HCEC 1CT (cell line): ENCODE measurements at regions not wholly inside any gene's neighbourhood (a gene's known extent, or its start where the extent isn't known, plus 50 kb on each side); places are given as distances from the start of the nearest gene placed in this dataset.
"Not testable (repeated sequence)": the region's sequence is repeated elsewhere in the genome, so short reads cannot be mapped to it uniquely, and the experiment has no call there.

Experiments
- DNase-seq: peaks from one replicate; pipeline ENCODE4 v3.0.0-alpha.2; 2017

GRCh38 chr2:88802026-88802425, 110.6 kb downstream of the RPIA start:
- DNase-seq = not testable (repeated sequence)

GRCh38 chr2:88807237-88807962, 115.9 kb downstream of the RPIA start:
- no peak for DNase-seq

- DNase-seq = no peak
Observed at GRCh38 chr2:88808083-88808482, 116.6 kb downstream of the RPIA start.

- DNase-seq = no peak
Observed at GRCh38 chr2:88808652-88809051, 117.2 kb downstream of the RPIA start.

- DNase-seq = no peak
Observed at GRCh38 chr2:88809216-88809615, 117.7 kb downstream of the RPIA start.

GRCh38 chr2:88810017-88810416, 118.5 kb downstream of the RPIA start:
- no peak for DNase-seq

- DNase-seq = no peak
Observed at GRCh38 chr2:88810488-88810887, 119.0 kb downstream of the RPIA start.

GRCh38 chr2:88811233-88811632, 119.8 kb downstream of the RPIA start:
- no peak for DNase-seq

GRCh38 chr2:88811681-88812080, 120.2 kb downstream of the RPIA start:
- DNase-seq = no peak

- DNase-seq = no peak
Observed at GRCh38 chr2:88813612-88814011, 122.1 kb downstream of the RPIA start.

- DNase-seq = no peak
Observed at GRCh38 chr2:88815282-88815681, 123.8 kb downstream of the RPIA start.

GRCh38 chr2:88815697-88816096, 124.2 kb downstream of the RPIA start:
- DNase-seq = no peak

GRCh38 chr2:88818381-88818780, 126.9 kb downstream of the RPIA start:
- DNase-seq = no peak

GRCh38 chr2:88824951-88825350, 133.5 kb downstream of the RPIA start:
- no peak for DNase-seq

- no peak for DNase-seq
Observed at GRCh38 chr2:88826399-88826798, 134.9 kb downstream of the RPIA start.

- DNase-seq = no peak
Observed at GRCh38 chr2:88827821-88828220, 136.3 kb downstream of the RPIA start.

GRCh38 chr2:88828397-88829137, 137.1 kb downstream of the RPIA start:
- no peak for DNase-seq

- DNase-seq = no peak
Observed at GRCh38 chr2:88829607-88830463, 138.4 kb downstream of the RPIA start.

GRCh38 chr2:88831071-88831791, 139.8 kb downstream of the RPIA start:
- DNase-seq = no peak

- DNase-seq = peak; percentile 25
Observed at GRCh38 chr2:88831792-88832248, 140.3 kb downstream of the RPIA start.

GRCh38 chr2:88832311-88832991, 141.0 kb downstream of the RPIA start:
- no peak for DNase-seq

GRCh38 chr2:88832992-88833389, 141.5 kb downstream of the RPIA start:
- DNase-seq = no peak
